GM19372 (cell line): ENCODE measurements at regions not wholly inside any gene's neighbourhood (a gene's known extent, or its start where the extent isn't known, plus 50 kb on each side); places are given as distances from the start of the nearest gene placed in this dataset.

Experiments
- ATAC-seq: cut with Tn5 transposase; IDR thresholded peaks from one replicate; pipeline ENCODE4 v1.9.1; 2021; ENCODE audit warnings: mild to moderate bottlenecking, low read depth, moderate library complexity; ENCODE audit not compliant: unreplicated experiment

- no peak for ATAC-seq
These were observed 438.5 kb downstream of the CCSER2 start for GRCh38 chr10:84766923-84767322.

GRCh38 chr10:84768132-84768531 lies 439.7 kb downstream of the CCSER2 start:
- ATAC-seq: no peak

- no peak for ATAC-seq
These were observed 442.4 kb downstream of the CCSER2 start for GRCh38 chr10:84770824-84771223.

- peak; percentile 79 for ATAC-seq
These were observed 455.0 kb downstream of the CCSER2 start for GRCh38 chr10:84783386-84783785.

GRCh38 chr10:84783909-84784308 lies 455.5 kb downstream of the CCSER2 start:
- no peak for ATAC-seq

- ATAC-seq: no peak
These were observed 456.4 kb downstream of the CCSER2 start for GRCh38 chr10:84784749-84785148.

GRCh38 chr10:84789026-84789425 lies 460.6 kb downstream of the CCSER2 start:
- no peak for ATAC-seq

- no peak for ATAC-seq
These were observed 469.9 kb downstream of the CCSER2 start for GRCh38 chr10:84798312-84798711.

- no peak for ATAC-seq
These were observed 472.8 kb downstream of the CCSER2 start for GRCh38 chr10:84801156-84801555.

GRCh38 chr10:84801916-84802315 lies 473.5 kb downstream of the CCSER2 start:
- ATAC-seq: no peak

- ATAC-seq: no peak
These were observed 476.8 kb downstream of the CCSER2 start for GRCh38 chr10:84805149-84805548.

GRCh38 chr10:84811113-84811512 lies 482.7 kb downstream of the CCSER2 start:
- no peak for ATAC-seq

- no peak for ATAC-seq
These were observed 490.6 kb downstream of the CCSER2 start for GRCh38 chr10:84818961-84819360.

GRCh38 chr10:84820120-84820519 lies 491.7 kb downstream of the CCSER2 start:
- no peak for ATAC-seq

GRCh38 chr10:84820596-84820995 lies 492.2 kb downstream of the CCSER2 start:
- ATAC-seq: no peak

GRCh38 chr10:84822931-84823630 lies 494.7 kb downstream of the CCSER2 start:
- ATAC-seq: no peak

GRCh38 chr10:84824525-84824924 lies 496.1 kb downstream of the CCSER2 start:
- no peak for ATAC-seq

GRCh38 chr10:84825330-84825729 lies 496.9 kb downstream of the CCSER2 start:
- no peak for ATAC-seq

- ATAC-seq: no peak
These were observed 498.3 kb downstream of the CCSER2 start for GRCh38 chr10:84826704-84827103.

GRCh38 chr10:84829131-84829530 lies 500.7 kb downstream of the CCSER2 start:
- ATAC-seq: no peak

GRCh38 chr10:84837041-84837812 lies 508.8 kb downstream of the CCSER2 start:
- no peak for ATAC-seq

GRCh38 chr10:84837877-84838276 lies 509.5 kb downstream of the CCSER2 start:
- ATAC-seq: no peak
